ENCODE measurements at regions not wholly inside any gene's neighbourhood (a gene's known extent, or its start where the extent isn't known, plus 50 kb on each side); places are given as distances from the start of the nearest gene placed in this dataset.
"Not testable (repeated sequence)": the region's sequence is repeated elsewhere in the genome, so short reads cannot be mapped to it uniquely, and the experiment has no call there.

DNA sequence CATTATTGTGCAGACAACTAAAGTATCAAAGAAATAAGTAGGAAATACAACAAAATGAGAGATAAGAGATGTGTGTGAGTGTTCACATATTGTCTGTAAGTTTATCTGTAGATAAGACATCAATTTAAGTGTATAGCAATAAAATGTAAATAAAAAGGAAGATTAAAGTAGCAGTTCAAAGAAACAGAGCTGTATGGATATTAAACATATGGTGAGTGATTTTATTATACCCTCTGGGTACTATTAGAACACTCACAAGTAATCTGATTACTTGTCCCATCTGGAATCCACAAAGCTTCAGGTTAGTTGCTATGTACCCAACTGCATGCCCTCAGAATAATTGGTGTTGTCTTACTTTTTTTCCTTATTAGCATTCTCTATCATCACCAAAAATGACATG is 747.9 kb upstream of the ADGRL3 start:
- H3K4me3 ChIP-seq (ENCODE audit: low read length): no peak overlapping the region
- TF ChIP-seq, protein P1, sequence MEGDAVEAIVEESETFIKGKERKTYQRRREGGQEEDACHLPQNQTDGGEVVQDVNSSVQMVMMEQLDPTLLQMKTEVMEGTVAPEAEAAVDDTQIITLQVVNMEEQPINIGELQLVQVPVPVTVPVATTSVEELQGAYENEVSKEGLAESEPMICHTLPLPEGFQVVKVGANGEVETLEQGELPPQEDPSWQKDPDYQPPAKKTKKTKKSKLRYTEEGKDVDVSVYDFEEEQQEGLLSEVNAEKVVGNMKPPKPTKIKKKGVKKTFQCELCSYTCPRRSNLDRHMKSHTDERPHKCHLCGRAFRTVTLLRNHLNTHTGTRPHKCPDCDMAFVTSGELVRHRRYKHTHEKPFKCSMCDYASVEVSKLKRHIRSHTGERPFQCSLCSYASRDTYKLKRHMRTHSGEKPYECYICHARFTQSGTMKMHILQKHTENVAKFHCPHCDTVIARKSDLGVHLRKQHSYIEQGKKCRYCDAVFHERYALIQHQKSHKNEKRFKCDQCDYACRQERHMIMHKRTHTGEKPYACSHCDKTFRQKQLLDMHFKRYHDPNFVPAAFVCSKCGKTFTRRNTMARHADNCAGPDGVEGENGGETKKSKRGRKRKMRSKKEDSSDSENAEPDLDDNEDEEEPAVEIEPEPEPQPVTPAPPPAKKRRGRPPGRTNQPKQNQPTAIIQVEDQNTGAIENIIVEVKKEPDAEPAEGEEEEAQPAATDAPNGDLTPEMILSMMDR (IDR thresholded peaks at IDR 0.05; ENCODE audit: insufficient read depth, low read depth, low read length, missing control alignments): no peak
- DNase-seq (ENCODE audit: low read depth): no peak

DNA sequence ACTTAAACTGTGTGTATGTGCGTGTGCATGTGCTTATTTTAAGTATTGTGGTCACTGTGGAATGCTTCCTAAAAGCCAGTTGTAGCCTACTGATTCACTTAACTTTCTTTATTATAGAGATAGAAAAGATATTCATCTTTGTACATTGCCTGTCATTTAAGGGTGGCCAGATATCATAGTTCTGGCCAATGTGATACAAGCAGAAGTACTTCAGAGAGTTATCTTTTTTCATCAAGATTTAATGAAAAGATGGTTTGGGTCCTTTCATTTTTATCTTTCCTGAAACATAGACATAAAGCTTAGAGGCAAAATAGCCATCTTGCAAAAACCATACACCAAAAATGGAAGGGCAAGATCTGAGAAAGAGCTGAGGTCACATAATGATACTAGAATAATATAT is 744.7 kb upstream of the ADGRL3 start:
- no peak for DNase-seq (ENCODE audit: low read depth)
- TF ChIP-seq, protein P1 (IDR thresholded peaks at IDR 0.05; ENCODE audit: insufficient read depth, low read depth, low read length, missing control alignments): no peak
- H3K4me3 ChIP-seq (ENCODE audit: low read length): no peak overlapping the region

DNA sequence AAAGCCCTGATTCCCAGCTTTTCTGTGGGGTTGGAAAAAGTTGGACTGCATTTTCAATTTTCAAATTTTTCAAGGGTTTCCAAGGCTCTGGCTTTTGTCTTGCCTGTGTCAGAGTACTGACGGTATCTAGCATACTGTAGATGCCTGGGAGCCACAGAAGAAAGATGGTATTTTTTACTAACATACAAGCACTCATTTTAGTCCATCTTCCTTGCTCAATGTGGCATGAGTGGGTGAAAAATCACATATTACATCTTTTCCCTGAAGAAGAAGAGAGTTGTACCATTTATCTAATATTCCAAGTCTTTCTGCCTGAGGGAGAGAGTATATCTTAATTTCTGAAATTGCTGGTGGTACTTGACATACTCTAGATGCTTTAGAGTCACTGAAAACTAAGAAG is 738.6 kb upstream of the ADGRL3 start:
- TF ChIP-seq, protein P1 (IDR thresholded peaks at IDR 0.05; ENCODE audit: insufficient read depth, low read depth, low read length, missing control alignments): no peak
- DNase-seq (ENCODE audit: low read depth): no peak
- no peak overlapping the region for H3K4me3 ChIP-seq (ENCODE audit: low read length)

DNA sequence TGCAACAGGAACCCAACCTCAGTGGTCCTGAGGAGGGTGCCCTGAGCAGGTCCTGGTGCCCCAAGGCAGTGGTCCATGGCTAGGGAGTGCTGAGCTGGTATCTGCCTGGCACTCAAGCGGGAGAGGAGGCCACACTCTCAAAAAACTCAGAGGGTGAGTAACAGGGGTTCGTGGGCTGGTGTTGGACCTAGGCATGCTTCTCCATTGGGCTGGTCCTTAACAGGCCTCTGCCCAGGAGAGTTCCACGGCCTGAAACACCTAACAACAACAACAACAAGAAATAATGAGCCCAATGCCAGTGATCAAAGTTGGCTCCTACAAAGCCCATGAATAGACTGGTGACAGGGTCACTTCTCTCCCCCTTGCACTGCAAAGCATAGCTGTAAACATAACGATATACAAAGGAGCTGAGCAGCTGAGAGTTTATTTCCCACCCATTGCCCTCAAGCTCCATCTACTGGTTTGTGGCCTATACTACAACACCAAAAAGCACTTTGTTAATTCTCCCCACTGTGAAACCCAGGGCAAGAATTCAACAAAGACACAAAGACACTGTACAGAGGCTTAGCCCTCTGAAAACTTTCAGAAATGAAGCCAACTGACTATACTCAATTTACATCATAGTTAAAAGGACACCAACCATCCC is 736.1 kb upstream of the ADGRL3 start:
- TF ChIP-seq, protein P1 (IDR thresholded peaks at IDR 0.05; ENCODE audit: insufficient read depth, low read depth, low read length, missing control alignments): peak; percentile 89
- no peak overlapping the region for H3K4me3 ChIP-seq (ENCODE audit: low read length)
- DNase-seq (ENCODE audit: low read depth): peak; percentile 49

DNA sequence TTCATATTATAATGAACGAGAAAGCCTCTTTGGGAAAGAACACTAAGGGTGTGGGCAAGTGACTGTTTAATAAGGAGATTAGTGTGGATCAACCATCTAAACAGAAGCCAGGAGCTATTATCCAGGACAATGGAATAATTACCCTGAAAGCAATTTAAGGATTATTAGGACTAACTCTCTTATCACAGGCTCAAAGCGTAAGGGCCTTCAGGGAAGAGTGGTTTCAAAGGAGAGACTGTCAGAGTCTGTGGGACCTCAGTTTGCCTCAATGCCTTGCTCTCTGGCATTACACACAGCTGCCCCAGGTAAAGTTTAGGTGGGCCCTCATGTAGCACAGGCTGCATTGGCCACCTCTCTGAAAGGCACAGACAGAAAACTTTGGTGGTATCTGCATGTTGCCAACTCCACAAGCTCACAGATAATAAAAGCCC is 717.2 kb upstream of the ADGRL3 start:
- TF ChIP-seq, protein P1 (IDR thresholded peaks at IDR 0.05; ENCODE audit: insufficient read depth, low read depth, low read length, missing control alignments): no peak
- no peak for DNase-seq (ENCODE audit: low read depth)
- no peak overlapping the region for H3K4me3 ChIP-seq (ENCODE audit: low read length)

DNA sequence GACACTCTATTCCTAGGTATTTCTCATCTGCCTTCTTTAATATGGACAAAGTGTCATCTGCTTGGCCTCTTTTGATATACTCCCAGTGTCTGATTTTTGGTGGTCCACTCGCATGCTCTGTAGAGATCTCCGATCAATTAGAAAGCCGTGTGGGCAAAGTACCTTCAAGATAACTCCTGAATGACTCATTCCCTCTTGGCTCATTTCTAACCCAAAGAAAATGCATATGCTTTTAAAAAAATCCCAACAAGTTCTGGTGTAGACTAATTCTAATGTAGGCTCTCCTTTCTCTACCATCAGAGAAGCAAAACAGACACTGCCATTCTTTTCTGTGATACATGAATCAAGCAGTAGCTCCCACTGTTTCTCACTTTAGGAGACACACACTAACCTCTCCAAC is 714.9 kb upstream of the ADGRL3 start:
- H3K4me3 ChIP-seq (ENCODE audit: low read length): no peak overlapping the region
- TF ChIP-seq, protein P1 (IDR thresholded peaks at IDR 0.05; ENCODE audit: insufficient read depth, low read depth, low read length, missing control alignments): no peak
- DNase-seq (ENCODE audit: low read depth): peak; percentile 34

DNA sequence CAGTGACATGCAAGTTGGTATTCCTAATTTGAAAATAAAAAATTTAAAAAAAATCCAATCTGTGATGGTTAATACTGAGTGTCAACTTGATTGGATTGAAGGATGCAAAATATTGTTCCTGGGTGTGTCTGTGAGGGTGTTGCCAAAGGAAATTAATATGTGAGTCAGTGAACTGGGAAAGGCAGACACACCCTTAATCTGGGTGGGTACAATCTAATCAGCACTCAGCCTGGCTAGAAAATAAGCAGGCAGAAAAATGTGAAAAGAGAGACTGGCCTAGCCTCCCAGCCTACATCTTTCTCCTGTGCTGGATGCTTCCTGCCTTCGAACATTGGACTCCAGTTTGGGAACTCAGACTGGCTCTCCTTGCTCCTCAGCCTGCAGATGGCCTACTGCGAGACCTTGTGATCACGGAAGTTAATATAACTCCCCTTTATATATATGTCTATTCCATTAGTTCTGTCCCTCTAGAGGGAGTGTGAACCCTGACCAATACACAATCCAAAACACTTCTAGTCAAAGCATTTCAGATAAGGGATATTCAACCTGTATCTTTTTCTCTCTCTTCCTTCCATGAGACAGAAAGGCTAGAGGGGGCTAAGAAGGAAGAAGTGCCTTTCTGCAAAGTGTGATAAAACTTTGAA is 712.9 kb upstream of the ADGRL3 start:
- not testable (repeated sequence) for H3K4me3 ChIP-seq (ENCODE audit: low read length)
- peak; percentile 60 for DNase-seq (ENCODE audit: low read depth)
